ENCODE measurements at regions not wholly inside any gene's neighbourhood (a gene's known extent, or its start where the extent isn't known, plus 50 kb on each side); places are given as distances from the start of the nearest gene placed in this dataset.

DNA sequence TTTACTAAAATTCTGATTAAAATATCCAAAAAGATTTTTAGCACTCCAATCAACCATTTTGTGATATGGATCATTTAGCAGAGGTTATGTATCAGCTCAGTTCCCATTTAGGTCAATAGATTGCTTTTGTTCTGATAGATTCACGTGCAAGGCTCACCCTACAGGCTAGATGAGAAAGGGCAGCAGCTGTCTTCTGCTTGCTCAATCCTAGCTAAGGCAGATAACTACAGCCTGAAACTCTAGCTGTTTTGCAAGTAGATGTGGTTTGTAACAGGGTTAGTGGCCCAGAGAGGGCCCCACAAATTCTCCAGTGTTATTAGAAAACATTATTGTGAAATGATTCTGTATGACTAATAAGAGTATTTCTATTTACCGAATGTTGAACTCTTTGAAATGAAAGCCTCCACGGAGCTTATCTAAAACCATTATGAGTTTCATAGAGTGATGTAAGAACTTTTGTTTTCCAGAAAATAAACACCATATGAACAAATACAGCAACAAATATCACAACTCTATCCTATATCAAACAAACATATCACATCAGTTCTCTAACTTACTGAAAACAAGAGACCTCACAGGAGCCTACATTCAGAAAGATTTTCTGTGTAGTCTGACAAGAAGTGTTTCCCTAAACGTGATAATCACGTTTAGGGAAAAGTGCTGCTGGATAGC is 841.9 kb upstream of the ACO1 start:
- DNase-seq (ENCODE audit: extremely low read depth in 1 of 4, low spot score in 3 of 4) (no peak), ATAC-seq (no peak), FAIRE-seq (no peak)
- Histone ChIP-seq H3K27ac (ENCODE audit: extremely low read depth, low read depth, low read length) (no peak overlapping the region), H3K4me2 (ENCODE audit: insufficient read depth, low read length) (no peak overlapping the region), H4K20me1 (replicated peaks; ENCODE audit: control insufficient read depth, insufficient read depth, low read length) (no peaks in the 10 kb centered on the region), H3K9me1 (ENCODE audit: control insufficient read depth, insufficient read depth, low read length) (no peaks in the 10 kb centered on the region), H3K4me3 (no peak overlapping the region), H3K4me1 (replicated peaks in 1 of 2; ENCODE audit: control insufficient read depth in 2 of 2, insufficient read depth in 2 of 2, low read length in 2 of 2) (no peaks in the 10 kb centered on the region), H3K79me2 (ENCODE audit: control insufficient read depth, insufficient read depth, low read length) (no peaks in the 10 kb centered on the region), H3K9ac (ENCODE audit: insufficient read depth in 1 of 2, low read depth in 2 of 2, low read length in 2 of 2) (no peak overlapping the region), H3K36me3 (ENCODE audit: control insufficient read depth, insufficient read depth, low read length) (no peaks in the 10 kb centered on the region), H3K27me3 (ENCODE audit: control insufficient read depth in 2 of 2, insufficient read depth in 2 of 2, low read length in 2 of 2) (no peaks in the 10 kb centered on the region), H3K9me3 (replicated peaks; ENCODE audit: control insufficient read depth, insufficient read depth, low read depth, low read length) (no peaks in the 10 kb centered on the region), H2AFZ (ENCODE audit: low read depth, low read length) (no peak overlapping the region)
- no TSS peak for BruUV-seq (replicated peaks)
- POLR2A ChIA-PET: no interaction called here
- in situ Hi-C loops (cut with MboI) (no loop called here), intact Hi-C loops (cut with micrococcal nuclease) (no loop called here)
- CTCF ChIA-PET (ENCODE audit: low intra/inter-chr PET ratio): no interaction called here
- TF ChIP-seq SNIP1 (IDR thresholded peaks at IDR 0.05; ENCODE audit: low read depth): no peak
- TF ChIP-seq CCAR2 (IDR thresholded peaks at IDR 0.05; ENCODE audit: low read depth, low read length): no peak
- TF ChIP-seq MEF2A (IDR thresholded peaks at IDR 0.05; ENCODE audit: control insufficient read depth, low read depth, low read length): no peak
- WGBS (ENCODE audit: insufficient coverage, low coverage, missing lambda C conversion rate): no CpG with 5 or more reads among the region's 5 CpGs

DNA sequence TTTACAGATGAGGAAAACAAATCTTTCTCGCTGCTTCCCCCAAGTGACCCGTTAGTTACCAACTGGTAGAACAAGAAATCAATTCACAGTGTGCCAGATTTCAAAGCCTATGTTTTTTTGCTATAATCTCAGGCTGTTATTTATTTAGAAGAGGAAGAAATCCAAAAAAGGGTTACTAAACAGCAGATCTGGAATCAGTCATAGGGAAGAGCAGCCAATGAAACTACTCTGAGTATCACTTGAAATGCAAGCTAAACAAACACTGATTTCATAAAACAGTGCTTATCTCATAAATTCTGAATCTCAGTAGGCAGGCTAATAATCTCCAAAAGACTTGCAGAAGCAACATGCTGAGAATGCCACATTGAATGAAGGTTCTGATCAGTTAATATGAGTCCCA is 829.5 kb upstream of the ACO1 start:
- H3K27ac ChIP-seq (ENCODE audit: extremely low read depth, low read depth, low read length): no peak overlapping the region
- H3K9me1 ChIP-seq (ENCODE audit: control insufficient read depth, insufficient read depth, low read length): no peaks in the 10 kb centered on the region
- no peak for FAIRE-seq
- intact Hi-C loops (cut with micrococcal nuclease): no loop called here
- H4K20me1 ChIP-seq (replicated peaks; ENCODE audit: control insufficient read depth, insufficient read depth, low read length): no peaks in the 10 kb centered on the region
- H3K4me1 ChIP-seq (replicated peaks in 1 of 2; ENCODE audit: control insufficient read depth in 2 of 2, insufficient read depth in 2 of 2, low read length in 2 of 2): no peaks in the 10 kb centered on the region
- H3K4me2 ChIP-seq (ENCODE audit: insufficient read depth, low read length): no peak overlapping the region
- no peaks in the 10 kb centered on the region for H3K36me3 ChIP-seq (ENCODE audit: control insufficient read depth, insufficient read depth, low read length)
- CTCF ChIA-PET (ENCODE audit: low intra/inter-chr PET ratio): no interaction called here
- no peaks in the 10 kb centered on the region for H3K79me2 ChIP-seq (ENCODE audit: control insufficient read depth, insufficient read depth, low read length)
- H3K27me3 ChIP-seq (ENCODE audit: control insufficient read depth in 2 of 2, insufficient read depth in 2 of 2, low read length in 2 of 2): no peaks in the 10 kb centered on the region
- no peak for DNase-seq (ENCODE audit: extremely low read depth in 1 of 4, low spot score in 3 of 4)
- H2AFZ ChIP-seq (ENCODE audit: low read depth, low read length): no peak overlapping the region
- in situ Hi-C loops (cut with MboI): no loop called here
- no peak overlapping the region for H3K4me3 ChIP-seq
- TF ChIP-seq XRCC3 (IDR thresholded peaks at IDR 0.05) (no peak), HDAC8 (tag; IDR thresholded peaks at IDR 0.05) (no peak)
- TF ChIP-seq, protein P1, sequence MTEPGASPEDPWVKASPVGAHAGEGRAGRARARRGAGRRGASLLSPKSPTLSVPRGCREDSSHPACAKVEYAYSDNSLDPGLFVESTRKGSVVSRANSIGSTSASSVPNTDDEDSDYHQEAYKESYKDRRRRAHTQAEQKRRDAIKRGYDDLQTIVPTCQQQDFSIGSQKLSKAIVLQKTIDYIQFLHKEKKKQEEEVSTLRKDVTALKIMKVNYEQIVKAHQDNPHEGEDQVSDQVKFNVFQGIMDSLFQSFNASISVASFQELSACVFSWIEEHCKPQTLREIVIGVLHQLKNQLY (CRISPR knock-in tag; conservative IDR thresholded peaks at IDR 0.05): no peak
- TF ChIP-seq, protein P2, sequence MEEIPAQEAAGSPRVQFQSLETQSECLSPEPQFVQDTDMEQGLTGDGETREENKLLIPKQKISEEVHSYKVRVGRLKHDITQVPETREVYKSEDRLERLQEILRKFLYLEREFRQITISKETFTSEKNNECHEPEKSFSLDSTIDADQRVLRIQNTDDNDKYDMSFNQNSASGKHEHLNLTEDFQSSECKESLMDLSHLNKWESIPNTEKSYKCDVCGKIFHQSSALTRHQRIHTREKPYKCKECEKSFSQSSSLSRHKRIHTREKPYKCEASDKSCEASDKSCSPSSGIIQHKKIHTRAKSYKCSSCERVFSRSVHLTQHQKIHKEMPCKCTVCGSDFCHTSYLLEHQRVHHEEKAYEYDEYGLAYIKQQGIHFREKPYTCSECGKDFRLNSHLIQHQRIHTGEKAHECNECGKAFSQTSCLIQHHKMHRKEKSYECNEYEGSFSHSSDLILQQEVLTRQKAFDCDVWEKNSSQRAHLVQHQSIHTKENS (CRISPR knock-in tag; IDR thresholded peaks at IDR 0.05): no peak
- WGBS (ENCODE audit: insufficient coverage, low coverage, missing lambda C conversion rate): no CpG with 5 or more reads among the region's 2 CpGs
- BruUV-seq (replicated peaks): no TSS peak
- no peak overlapping the region for H3K9ac ChIP-seq (ENCODE audit: insufficient read depth in 1 of 2, low read depth in 2 of 2, low read length in 2 of 2)
- H3K9me3 ChIP-seq (replicated peaks; ENCODE audit: control insufficient read depth, insufficient read depth, low read depth, low read length): no peaks in the 10 kb centered on the region
- POLR2A ChIA-PET: no interaction called here
- ATAC-seq: no peak

Data from K562 (cell line).